ENCODE measurements at regions not wholly inside any gene's neighbourhood (a gene's known extent, or its start where the extent isn't known, plus 50 kb on each side); places are given as distances from the start of the nearest gene placed in this dataset.

DNA sequence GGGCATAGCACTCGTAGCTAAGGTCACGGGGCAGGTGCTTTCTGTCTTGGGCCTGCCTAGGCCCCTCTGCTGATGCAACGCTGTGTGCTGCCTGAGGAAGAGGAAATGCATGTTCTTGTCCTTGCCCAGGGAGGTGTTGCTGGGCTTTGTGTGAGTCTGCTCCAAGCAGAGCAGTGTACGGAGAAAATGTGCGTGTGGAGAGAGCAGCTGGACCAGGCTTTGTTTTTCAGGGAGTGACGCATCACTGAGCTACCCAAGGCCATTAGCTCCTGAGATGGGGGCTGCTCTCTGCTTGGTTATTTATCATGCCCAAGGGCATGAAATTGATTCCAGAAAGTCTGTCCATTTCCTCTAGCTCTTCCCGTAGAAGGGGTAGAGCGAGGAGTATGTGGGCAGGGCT, 82.9 kb upstream of the THY1 start:
- POLR2A ChIA-PET = no interaction called here
- Histone ChIP-seq H4K20me1 (ENCODE audit: insufficient read depth) (no peaks in the 10 kb centered on the region), H3K9me3 (no peaks in the 10 kb centered on the region), H3K4me1 (ENCODE audit: control insufficient read depth in 1 of 2, insufficient read depth in 2 of 2, low read depth in 1 of 2, low read length in 1 of 2) (peaks cover 0 to 3% of the 10 kb centered on the region in 2 experiments; a peak in 1 of 4 replicates), H3K27me3 (ENCODE audit: insufficient read depth) (no peaks in the 10 kb centered on the region), H3K4me2 (no peak overlapping the region), H3K9me2 (no peaks in the 10 kb centered on the region), H3K9ac (no peak overlapping the region), H3K4me3 (ENCODE audit: low read depth in 2 of 2, low read length in 1 of 2) (no peak overlapping the region), H2AFZ (ENCODE audit: low read depth) (no peak overlapping the region), H3K36me3 (replicated peaks in 1 of 2; ENCODE audit: control insufficient read depth in 1 of 2, insufficient read depth in 2 of 2, low read length in 1 of 2) (no peaks in the 10 kb centered on the region), H3F3A (replicated peaks; ENCODE audit: insufficient read depth) (no peaks in the 10 kb centered on the region), H3K27ac (ENCODE audit: low read depth in 2 of 2, low read length in 1 of 2) (no peak overlapping the region), H3K79me2 (ENCODE audit: insufficient read depth) (no peaks in the 10 kb centered on the region)
- TF ChIP-seq RFX5 (IDR thresholded peaks at IDR 0.05; ENCODE audit: low read length) = no peak
- TF ChIP-seq TAF1 (IDR thresholded peaks at IDR 0.05; ENCODE audit: borderline replicate concordance, low read depth, low read length) = no peak
- no peak for TF ChIP-seq GATA2 (CRISPR knock-in tag; IDR thresholded peaks at IDR 0.05)
- no peak for TF ChIP-seq SIN3A (IDR thresholded peaks at IDR 0.05; ENCODE audit: borderline replicate concordance, low read depth, low read length)
- TF ChIP-seq RXRA (IDR thresholded peaks at IDR 0.05; ENCODE audit: borderline replicate concordance, low read depth) = no peak
- TF ChIP-seq YY1 (IDR thresholded peaks at IDR 0.05; ENCODE audit: low read depth) = no peak
- no peak for TF ChIP-seq GABPA (IDR thresholded peaks at IDR 0.05; ENCODE audit: low read depth)
- no peak for TF ChIP-seq POLR2AphosphoS5 (IDR thresholded peaks at IDR 0.05; ENCODE audit: low read depth, low read length)
- no peak for TF ChIP-seq SMC3 (IDR thresholded peaks at IDR 0.05; ENCODE audit: low read depth, low read length)
- TF ChIP-seq FOXM1 (IDR thresholded peaks at IDR 0.05; ENCODE audit: low read depth) = no peak
- TF ChIP-seq, protein P1, sequence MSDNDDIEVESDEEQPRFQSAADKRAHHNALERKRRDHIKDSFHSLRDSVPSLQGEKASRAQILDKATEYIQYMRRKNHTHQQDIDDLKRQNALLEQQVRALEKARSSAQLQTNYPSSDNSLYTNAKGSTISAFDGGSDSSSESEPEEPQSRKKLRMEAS (IDR thresholded peaks at IDR 0.05; ENCODE audit: low read depth) = no peak
- no peak for TF ChIP-seq EZH2phosphoT487 (IDR thresholded peaks at IDR 0.05; ENCODE audit: borderline replicate concordance, low read depth)
- TF ChIP-seq RAD21 (IDR thresholded peaks at IDR 0.05; ENCODE audit: low read length) = no peak
- TF ChIP-seq TEAD4 (IDR thresholded peaks at IDR 0.05; ENCODE audit: borderline replicate concordance, insufficient read depth) = no peak
- TF ChIP-seq FOXJ3 (CRISPR knock-in tag; IDR thresholded peaks at IDR 0.05) = no peak
- 71% methylated on average over 6 of the region's 8 CpGs for WGBS (ENCODE audit: low lambda C conversion rate)
- no peak for DNase-seq
- CTCF ChIA-PET = interaction anchor here (1.5 to 2.1 kb wide), 4 partner anchors 14 to 28 kb away, joined by 4 to 11 read pairs (median 7); no protein-coding TSS in a partner anchor

DNA sequence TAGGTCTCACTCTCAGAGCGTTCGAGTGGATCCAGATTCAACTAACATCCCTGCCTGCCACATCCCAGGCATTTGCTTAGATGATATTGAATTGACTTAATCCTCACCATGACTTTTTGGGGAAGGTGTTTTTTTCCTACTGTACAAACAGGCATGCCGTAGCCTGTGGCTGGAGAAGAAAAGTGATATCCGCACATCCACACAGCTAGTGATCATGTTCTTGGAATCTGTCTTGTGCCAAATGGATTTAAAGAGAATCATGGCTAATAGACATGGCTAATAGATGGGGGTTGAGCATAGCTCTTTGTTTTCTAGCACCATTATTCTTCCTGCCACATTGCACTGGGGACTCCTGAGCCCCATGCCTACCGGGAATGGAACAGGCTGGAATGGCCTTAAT, 82.1 kb upstream of the THY1 start:
- Histone ChIP-seq H3F3A (replicated peaks; ENCODE audit: insufficient read depth) (no peaks in the 10 kb centered on the region), H3K4me1 (ENCODE audit: control insufficient read depth in 1 of 2, insufficient read depth in 2 of 2, low read depth in 1 of 2, low read length in 1 of 2) (peaks cover 0 to 3% of the 10 kb centered on the region in 2 experiments; a peak in 1 of 4 replicates), H3K79me2 (ENCODE audit: insufficient read depth) (no peaks in the 10 kb centered on the region), H3K36me3 (replicated peaks in 1 of 2; ENCODE audit: control insufficient read depth in 1 of 2, insufficient read depth in 2 of 2, low read length in 1 of 2) (no peaks in the 10 kb centered on the region), H4K20me1 (ENCODE audit: insufficient read depth) (no peaks in the 10 kb centered on the region), H3K27ac (ENCODE audit: low read depth in 2 of 2, low read length in 1 of 2) (no peak overlapping the region), H2AFZ (ENCODE audit: low read depth) (no peak overlapping the region), H3K9me2 (no peaks in the 10 kb centered on the region), H3K9ac (no peak overlapping the region), H3K9me3 (no peaks in the 10 kb centered on the region), H3K27me3 (ENCODE audit: insufficient read depth) (peaks cover 3% of the 10 kb centered on the region; the same call in 1 of the 2 replicates), H3K4me3 (ENCODE audit: low read depth in 2 of 2, low read length in 1 of 2) (no peak overlapping the region), H3K4me2 (no peak overlapping the region)
- 88% methylated on average over 5 of the region's 5 CpGs for WGBS (ENCODE audit: low lambda C conversion rate)
- ChIA-PET POLR2A (interaction anchor here (1.0 kb wide), 1 partner anchor 10 kb away, joined by 3 read pairs; no protein-coding TSS in a partner anchor), CTCF (interaction anchor here (0.7 to 2.1 kb wide), 5 partner anchors 13 to 30 kb away, joined by 3 to 8 read pairs (median 4); no protein-coding TSS in a partner anchor)
- no peak for TF ChIP-seq FOXJ3 (CRISPR knock-in tag; IDR thresholded peaks at IDR 0.05)
- no peak for TF ChIP-seq EZH2phosphoT487 (IDR thresholded peaks at IDR 0.05; ENCODE audit: borderline replicate concordance, low read depth)
- no peak for TF ChIP-seq PBX3 (IDR thresholded peaks at IDR 0.05)
- TF ChIP-seq SMC3 (IDR thresholded peaks at IDR 0.05; ENCODE audit: low read depth, low read length) = no peak
- TF ChIP-seq JUND (IDR thresholded peaks at IDR 0.05) = no peak
- no peak for TF ChIP-seq RFX5 (IDR thresholded peaks at IDR 0.05; ENCODE audit: low read length)
- TF ChIP-seq NRF1 (IDR thresholded peaks at IDR 0.05; ENCODE audit: low read depth, low read length) = no peak
- DNase-seq = no peak

All from SK-N-SH (cell line).